ENCODE measurements at regions not wholly inside any gene's neighbourhood (a gene's known extent, or its start where the extent isn't known, plus 50 kb on each side); places are given as distances from the start of the nearest gene placed in this dataset.

DNA sequence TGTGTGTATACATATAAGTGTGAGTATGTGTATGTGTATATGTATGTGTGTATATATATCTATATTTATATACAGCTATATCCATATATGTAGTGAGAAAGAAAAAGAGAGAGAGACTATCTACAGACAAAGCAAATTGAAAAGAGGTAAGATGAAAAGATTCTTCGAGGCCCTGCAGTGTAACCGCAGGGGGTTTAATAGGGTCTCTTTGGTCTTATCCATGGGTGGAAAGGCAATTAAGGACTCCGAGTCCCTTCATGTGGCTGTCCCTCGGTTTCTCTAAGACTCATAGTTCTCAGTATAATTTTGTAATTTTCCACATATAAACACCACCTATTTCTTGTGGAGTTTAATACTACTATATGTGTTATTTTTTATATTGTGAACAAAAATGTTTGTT, 50.6 kb upstream of the JAZF1 start:
- dilution Hi-C loops (cut with MboI; ENCODE audit: extremely low pct_ligation_motif_present, low sequenced_read_pairs), result no loop called here
- H3K4me2 ChIP-seq (ENCODE audit: control insufficient read depth, extremely low read depth, insufficient read depth, low read depth, low read length), result no peak overlapping the region
- H3K27me3 ChIP-seq (ENCODE audit: control insufficient read depth, extremely low read depth, insufficient read depth, low read length), result no peaks in the 10 kb centered on the region
- H2AFZ ChIP-seq (ENCODE audit: control insufficient read depth, low read length), result no peak overlapping the region
- H3K27ac ChIP-seq (ENCODE audit: control insufficient read depth, insufficient read depth, low read length), result no peak overlapping the region
- no peaks in the 10 kb centered on the region for H3K9me1 ChIP-seq (ENCODE audit: control insufficient read depth, extremely low read depth, insufficient read depth, low read length)
- no peak overlapping the region for H3K4me3 ChIP-seq (ENCODE audit: control insufficient read depth in 2 of 3, extremely low read depth in 1 of 3, insufficient read depth in 2 of 3, low read depth in 1 of 3, low read length in 3 of 3)
- DNase-seq (ENCODE audit: low read depth, low spot score) (no peak), FAIRE-seq (no peak)
- H3K36me3 ChIP-seq (ENCODE audit: control insufficient read depth in 2 of 2, extremely low read depth in 1 of 2, insufficient read depth in 2 of 2, low read length in 2 of 2), result no peaks in the 10 kb centered on the region
- no peaks in the 10 kb centered on the region for H3K9me3 ChIP-seq (ENCODE audit: control insufficient read depth, low read depth, low read length)
- no peaks in the 10 kb centered on the region for H3K4me1 ChIP-seq (ENCODE audit: control insufficient read depth, extremely low read depth, insufficient read depth, low read length)
- H3K9ac ChIP-seq (ENCODE audit: control insufficient read depth, extremely low read depth, insufficient read depth, low read length), result no peak overlapping the region
- TF ChIP-seq, protein P1, sequence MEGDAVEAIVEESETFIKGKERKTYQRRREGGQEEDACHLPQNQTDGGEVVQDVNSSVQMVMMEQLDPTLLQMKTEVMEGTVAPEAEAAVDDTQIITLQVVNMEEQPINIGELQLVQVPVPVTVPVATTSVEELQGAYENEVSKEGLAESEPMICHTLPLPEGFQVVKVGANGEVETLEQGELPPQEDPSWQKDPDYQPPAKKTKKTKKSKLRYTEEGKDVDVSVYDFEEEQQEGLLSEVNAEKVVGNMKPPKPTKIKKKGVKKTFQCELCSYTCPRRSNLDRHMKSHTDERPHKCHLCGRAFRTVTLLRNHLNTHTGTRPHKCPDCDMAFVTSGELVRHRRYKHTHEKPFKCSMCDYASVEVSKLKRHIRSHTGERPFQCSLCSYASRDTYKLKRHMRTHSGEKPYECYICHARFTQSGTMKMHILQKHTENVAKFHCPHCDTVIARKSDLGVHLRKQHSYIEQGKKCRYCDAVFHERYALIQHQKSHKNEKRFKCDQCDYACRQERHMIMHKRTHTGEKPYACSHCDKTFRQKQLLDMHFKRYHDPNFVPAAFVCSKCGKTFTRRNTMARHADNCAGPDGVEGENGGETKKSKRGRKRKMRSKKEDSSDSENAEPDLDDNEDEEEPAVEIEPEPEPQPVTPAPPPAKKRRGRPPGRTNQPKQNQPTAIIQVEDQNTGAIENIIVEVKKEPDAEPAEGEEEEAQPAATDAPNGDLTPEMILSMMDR (optimal IDR thresholded peaks at IDR 0.05 in 1 of 3, IDR thresholded peaks at IDR 0.05 in 1 of 3, conservative IDR thresholded peaks at IDR 0.05 in 1 of 3; ENCODE audit: extremely low read depth in 1 of 3, insufficient read depth in 2 of 3, low read length in 3 of 3), result no peak
- no peak for TF ChIP-seq EZH2 (IDR thresholded peaks at IDR 0.05; ENCODE audit: low read length)
- H4K20me1 ChIP-seq (ENCODE audit: control insufficient read depth, extremely low read depth, insufficient read depth, low read length), result no peaks in the 10 kb centered on the region
- H3K79me2 ChIP-seq (ENCODE audit: control insufficient read depth, insufficient read depth, low read length), result no peaks in the 10 kb centered on the region

DNA sequence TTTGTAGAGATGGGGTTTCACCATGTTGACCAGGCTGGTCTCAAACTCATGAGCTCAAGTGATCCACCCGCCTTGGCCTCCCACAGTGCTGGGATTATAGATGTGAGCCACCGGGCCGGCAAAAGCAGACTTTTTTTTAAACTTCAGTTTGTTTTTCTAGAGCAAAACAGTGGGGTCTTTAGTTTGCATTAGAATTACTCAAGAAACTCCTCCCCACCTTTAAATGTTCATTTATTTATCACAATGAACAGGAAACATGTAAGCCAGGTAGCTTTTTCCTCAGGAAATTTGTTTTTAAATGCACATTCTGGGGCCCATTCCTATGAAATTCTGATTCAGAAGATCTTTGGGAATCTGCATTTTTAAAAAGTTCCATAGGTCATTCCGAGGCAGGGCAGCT, 56.0 kb upstream of the JAZF1 start:
- no peaks in the 10 kb centered on the region for H3K36me3 ChIP-seq (ENCODE audit: control insufficient read depth in 2 of 2, extremely low read depth in 1 of 2, insufficient read depth in 2 of 2, low read length in 2 of 2)
- H3K27me3 ChIP-seq (ENCODE audit: control insufficient read depth, extremely low read depth, insufficient read depth, low read length), result no peaks in the 10 kb centered on the region
- no peaks in the 10 kb centered on the region for H3K9me3 ChIP-seq (ENCODE audit: control insufficient read depth, low read depth, low read length)
- no peak overlapping the region for H3K9ac ChIP-seq (ENCODE audit: control insufficient read depth, extremely low read depth, insufficient read depth, low read length)
- no peak overlapping the region for H3K27ac ChIP-seq (ENCODE audit: control insufficient read depth, insufficient read depth, low read length)
- DNase-seq (ENCODE audit: low read depth, low spot score) (no peak), FAIRE-seq (no peak)
- H2AFZ ChIP-seq (ENCODE audit: control insufficient read depth, low read length), result no peak overlapping the region
- no peaks in the 10 kb centered on the region for H3K9me1 ChIP-seq (ENCODE audit: control insufficient read depth, extremely low read depth, insufficient read depth, low read length)
- dilution Hi-C loops (cut with MboI; ENCODE audit: extremely low pct_ligation_motif_present, low sequenced_read_pairs), result no loop called here
- H3K79me2 ChIP-seq (ENCODE audit: control insufficient read depth, insufficient read depth, low read length), result no peaks in the 10 kb centered on the region
- TF ChIP-seq EZH2 (IDR thresholded peaks at IDR 0.05; ENCODE audit: low read length), result no peak
- TF ChIP-seq, protein P1 (optimal IDR thresholded peaks at IDR 0.05 in 1 of 3, IDR thresholded peaks at IDR 0.05 in 1 of 3, conservative IDR thresholded peaks at IDR 0.05 in 1 of 3; ENCODE audit: extremely low read depth in 1 of 3, insufficient read depth in 2 of 3, low read length in 3 of 3), result no peak
- no peaks in the 10 kb centered on the region for H4K20me1 ChIP-seq (ENCODE audit: control insufficient read depth, extremely low read depth, insufficient read depth, low read length)
- H3K4me2 ChIP-seq (ENCODE audit: control insufficient read depth, extremely low read depth, insufficient read depth, low read depth, low read length), result no peak overlapping the region
- H3K4me3 ChIP-seq (ENCODE audit: control insufficient read depth in 2 of 3, extremely low read depth in 1 of 3, insufficient read depth in 2 of 3, low read depth in 1 of 3, low read length in 3 of 3), result no peak overlapping the region
- no peaks in the 10 kb centered on the region for H3K4me1 ChIP-seq (ENCODE audit: control insufficient read depth, extremely low read depth, insufficient read depth, low read length)

All from keratinocyte (primary cell).